ENCODE measurements at regions not wholly inside any gene's neighbourhood (a gene's known extent, or its start where the extent isn't known, plus 50 kb on each side); places are given as distances from the start of the nearest gene placed in this dataset.

DNA sequence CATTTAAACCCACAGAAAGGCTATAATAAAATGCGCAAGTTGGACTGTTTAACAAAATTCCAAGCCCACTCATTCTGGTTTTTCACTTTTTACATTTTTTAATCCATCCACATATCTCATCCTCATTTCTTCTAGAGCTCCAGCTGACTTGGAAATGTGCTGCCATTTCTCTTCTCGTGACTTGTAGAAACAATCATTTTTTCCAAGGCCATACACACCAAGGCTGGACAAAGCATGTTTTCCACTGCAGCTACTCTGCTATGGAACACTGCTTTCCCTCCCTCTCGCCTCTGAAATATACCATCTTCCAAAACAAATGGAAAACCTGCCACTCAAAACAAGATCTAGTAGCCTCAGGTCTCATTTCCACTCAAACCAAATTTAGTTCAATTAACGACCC lies 141.1 kb downstream of the ESM1 start:
- TF ChIP-seq, protein P1, sequence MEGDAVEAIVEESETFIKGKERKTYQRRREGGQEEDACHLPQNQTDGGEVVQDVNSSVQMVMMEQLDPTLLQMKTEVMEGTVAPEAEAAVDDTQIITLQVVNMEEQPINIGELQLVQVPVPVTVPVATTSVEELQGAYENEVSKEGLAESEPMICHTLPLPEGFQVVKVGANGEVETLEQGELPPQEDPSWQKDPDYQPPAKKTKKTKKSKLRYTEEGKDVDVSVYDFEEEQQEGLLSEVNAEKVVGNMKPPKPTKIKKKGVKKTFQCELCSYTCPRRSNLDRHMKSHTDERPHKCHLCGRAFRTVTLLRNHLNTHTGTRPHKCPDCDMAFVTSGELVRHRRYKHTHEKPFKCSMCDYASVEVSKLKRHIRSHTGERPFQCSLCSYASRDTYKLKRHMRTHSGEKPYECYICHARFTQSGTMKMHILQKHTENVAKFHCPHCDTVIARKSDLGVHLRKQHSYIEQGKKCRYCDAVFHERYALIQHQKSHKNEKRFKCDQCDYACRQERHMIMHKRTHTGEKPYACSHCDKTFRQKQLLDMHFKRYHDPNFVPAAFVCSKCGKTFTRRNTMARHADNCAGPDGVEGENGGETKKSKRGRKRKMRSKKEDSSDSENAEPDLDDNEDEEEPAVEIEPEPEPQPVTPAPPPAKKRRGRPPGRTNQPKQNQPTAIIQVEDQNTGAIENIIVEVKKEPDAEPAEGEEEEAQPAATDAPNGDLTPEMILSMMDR (conservative IDR thresholded peaks at IDR 0.05; ENCODE audit: low read length): no peak
- no peak for TF ChIP-seq EZH2phosphoT487 (IDR thresholded peaks at IDR 0.05; ENCODE audit: borderline replicate concordance)

Data from Loucy (cell line).